H1 (cell line): ENCODE measurements at regions not wholly inside any gene's neighbourhood (a gene's known extent, or its start where the extent isn't known, plus 50 kb on each side); places are given as distances from the start of the nearest gene placed in this dataset.

Experiments
- CTCF ChIA-PET: fragments of 300-600 bp; sonication (Branson Sonifier 250); formaldehyde crosslinking; loops from one replicate; lab custom pipeline; 2021; ENCODE audit not compliant: partially characterized antibody; lab: Charles Lee
- POLR2A ChIA-PET: fragments of 300-600 bp; sonication (Branson Sonifier 250); formaldehyde crosslinking; loops from one replicate; lab custom pipeline; 2021; ENCODE audit warnings: inconsistent platforms; ENCODE audit not compliant: partially characterized antibody; lab: Charles Lee
- DNase-seq, 2 experiments: peaks; one replicate each; pipeline versions ENCODE4 v3.0.0 to v3.0.0-alpha.2; 2010 to 2022; ENCODE audit warnings: low spot score in 2 of 2, low read depth in 1 of 2, mixed read lengths in 1 of 2
- FAIRE-seq: peaks from 2 replicates; lab custom pipeline; 2011; peaks lifted over from hg19 to GRCh38; lab: Jason Lieb, UNC
- H2AFZ ChIP-seq: 2 replicates; pipeline ENCODE4 v1.8.1; 2012; ENCODE audit warnings: low read length, inconsistent platforms
- H2AK5ac ChIP-seq: 2 replicates; pipeline ENCODE4 v1.6.1; 2013; ENCODE audit warnings: low read depth, low read length
- H2BK120ac ChIP-seq: replicated peaks from 2 replicates; pipeline ENCODE3; 2013; ENCODE audit warnings: low read depth, low read length, inconsistent platforms
- H2BK12ac ChIP-seq: 2 replicates; pipeline ENCODE4 v1.6.1; 2013; ENCODE audit warnings: low read depth, low read length
- H2BK15ac ChIP-seq: 2 replicates; pipeline ENCODE4 v1.6.1; 2013; ENCODE audit warnings: low read length
- H2BK20ac ChIP-seq: 2 replicates; pipeline ENCODE4 v1.6.1; 2013; ENCODE audit warnings: low read length
- H2BK5ac ChIP-seq: 2 replicates; pipeline ENCODE4 v1.6.1; 2013; ENCODE audit warnings: low read depth, low read length
- H3K14ac ChIP-seq: 2 replicates; pipeline ENCODE4 v1.6.1; 2013; ENCODE audit warnings: inconsistent platforms; ENCODE audit not compliant: insufficient read length
- H3K18ac ChIP-seq: 2 replicates; pipeline ENCODE4 v1.6.1; 2013; ENCODE audit warnings: low read length; ENCODE audit errors: extremely low read depth
- H3K23ac ChIP-seq: 2 replicates; pipeline ENCODE4 v1.6.1; 2013; ENCODE audit warnings: inconsistent platforms; ENCODE audit not compliant: insufficient read length
- H3K23me2 ChIP-seq: 2 replicates; pipeline ENCODE4 v1.6.1; 2013; ENCODE audit warnings: low read depth, low read length
- H3K27ac ChIP-seq: 2 replicates; pipeline ENCODE4 v1.6.1; 2011; ENCODE audit warnings: low read depth, low read length, inconsistent platforms
- H3K27me3 ChIP-seq, 4 experiments: replicated peaks in 1 of 4; 1 replicate in 1 of 4; 2 replicates in 3 of 4; pipeline versions ENCODE4 v1.6.1 to v1.8.1; 2011 to 2013; ENCODE audit warnings: low read length in 3 of 4, mild to moderate bottlenecking in 3 of 4, inconsistent platforms in 2 of 4, mixed read lengths in 2 of 4, moderate library complexity in 1 of 4; ENCODE audit not compliant: control insufficient read depth in 3 of 4, insufficient read depth in 3 of 4; ENCODE audit errors: extremely low read depth in 1 of 4
- H3K36me3 ChIP-seq, 4 experiments: 2 replicates each; pipeline versions ENCODE4 v1.6.1 to v1.8.1; 2011 to 2013; ENCODE audit warnings: mild to moderate bottlenecking in 4 of 4, low read length in 3 of 4, moderate library complexity in 2 of 4, control low read depth in 1 of 4, inconsistent platforms in 1 of 4; ENCODE audit not compliant: insufficient read depth in 4 of 4, control insufficient read depth in 2 of 4
- H3K4ac ChIP-seq: replicated peaks from 2 replicates; pipeline ENCODE3; 2013; ENCODE audit warnings: low read length, low read depth, mixed read lengths, inconsistent platforms; ENCODE audit not compliant: insufficient read length
- H3K4me1 ChIP-seq, 4 experiments: replicated peaks in 1 of 4; 1 replicate in 1 of 4; 2 replicates in 3 of 4; pipeline versions ENCODE4 v1.6.1 to v1.8.1; 2011 to 2013; ENCODE audit warnings: low read length in 3 of 4, inconsistent platforms in 2 of 4, mixed read lengths in 1 of 4; ENCODE audit not compliant: insufficient read depth in 4 of 4, control insufficient read depth in 3 of 4
- H3K4me2 ChIP-seq, 2 experiments: 2 replicates each; pipeline versions ENCODE4 v1.6.1 to v1.8.1; 2011 to 2013; ENCODE audit warnings: low read depth in 2 of 2, low read length in 2 of 2, control low read depth in 1 of 2, inconsistent platforms in 1 of 2, mild to moderate bottlenecking in 1 of 2; ENCODE audit not compliant: insufficient read depth in 1 of 2
- H3K4me3 ChIP-seq, 4 experiments: fragments of 200-600, 300-600 bp in 1 of 4; sonication (generic), shearing (Covaris generic), sonication (Bioruptor Twin) in 1 of 4; 2 replicates each; pipeline versions ENCODE4 v1.5.1 to v1.8.1; 2011 to 2016; ENCODE audit warnings: low read length in 4 of 4, low read depth in 3 of 4, control low read depth in 2 of 4, inconsistent platforms in 2 of 4, mild to moderate bottlenecking in 2 of 4, mixed read lengths in 1 of 4, moderate library complexity in 1 of 4; ENCODE audit not compliant: insufficient read depth in 2 of 4; ENCODE audit errors: extremely low read depth in 1 of 4
- H3K56ac ChIP-seq: replicated peaks from 2 replicates; pipeline ENCODE3; 2013; ENCODE audit warnings: low read depth, mild to moderate bottlenecking, mixed read lengths, low read length, inconsistent platforms; ENCODE audit not compliant: insufficient read length
- H3K79me1 ChIP-seq: 2 replicates; pipeline ENCODE4 v1.6.1; 2013; ENCODE audit warnings: low read depth, low read length, control low read depth
- H3K79me2 ChIP-seq, 2 experiments: 2 replicates each; pipeline versions ENCODE4 v1.6.1 to v1.8.1; 2012 to 2013; ENCODE audit warnings: low read length in 2 of 2, mild to moderate bottlenecking in 2 of 2, inconsistent platforms in 1 of 2; ENCODE audit not compliant: insufficient read depth in 2 of 2, control insufficient read depth in 1 of 2
- H3K9ac ChIP-seq, 4 experiments: replicated peaks in 1 of 4; 1 replicate in 1 of 4; 2 replicates in 3 of 4; pipeline versions ENCODE4 v1.6.1 to v1.8.1; 2011 to 2013; ENCODE audit warnings: low read depth in 3 of 4, low read length in 3 of 4, control low read depth in 2 of 4, mild to moderate bottlenecking in 2 of 4, moderate library complexity in 2 of 4, inconsistent platforms in 1 of 4; ENCODE audit errors: extremely low read depth in 1 of 4
- H3K9me3 ChIP-seq, 2 experiments: 2 replicates each; pipeline versions ENCODE4 v1.6.1 to v1.8.1; 2012 to 2013; ENCODE audit warnings: mild to moderate bottlenecking in 2 of 2, moderate library complexity in 2 of 2, control low read depth in 1 of 2, inconsistent platforms in 1 of 2, low read depth in 1 of 2, low read length in 1 of 2, mixed read lengths in 1 of 2; ENCODE audit not compliant: insufficient read depth in 2 of 2
- H4K20me1 ChIP-seq, 2 experiments: replicated peaks in 1 of 2; 2 replicates each; pipeline versions ENCODE3 to v1.8.1; 2011 to 2013; ENCODE audit warnings: inconsistent platforms in 2 of 2, low read length in 2 of 2, mild to moderate bottlenecking in 1 of 2; ENCODE audit not compliant: insufficient read depth in 2 of 2, control insufficient read depth in 1 of 2
- H4K5ac ChIP-seq: 2 replicates; pipeline ENCODE4 v1.6.1; 2013; ENCODE audit warnings: low read length, low read depth, mixed read lengths, inconsistent platforms; ENCODE audit not compliant: insufficient read length
- H4K8ac ChIP-seq: 2 replicates; pipeline ENCODE4 v1.8.0; 2013; ENCODE audit warnings: mild to moderate bottlenecking, moderate library complexity, low read length, inconsistent platforms; ENCODE audit not compliant: insufficient read depth; ENCODE audit errors: extremely low read depth
- H4K91ac ChIP-seq: replicated peaks from 2 replicates; pipeline ENCODE3; 2013; ENCODE audit warnings: low read length, mixed read lengths, inconsistent platforms; ENCODE audit not compliant: insufficient read length
- CBX8 ChIP-seq: fragments of 300-800, 300-1000 bp; sonication (generic); IDR thresholded peaks from 2 replicates; pipeline ENCODE4 v1.7.1; 2016; ENCODE audit warnings: low read depth, low read length, borderline replicate concordance
- FOSL1 ChIP-seq: IDR thresholded peaks from 2 replicates; pipeline ENCODE4 v1.6.1; 2011; ENCODE audit warnings: mild to moderate bottlenecking, low read depth, low read length, moderate library complexity; ENCODE audit not compliant: insufficient read depth
- GABPA ChIP-seq: IDR thresholded peaks from 2 replicates; pipeline ENCODE4 v1.6.1; 2011; ENCODE audit warnings: mild to moderate bottlenecking, low read length, moderate library complexity, borderline replicate concordance; ENCODE audit not compliant: insufficient read depth
- GTF2F1 ChIP-seq: IDR thresholded peaks from 2 replicates; pipeline ENCODE4 v1.6.1; 2012; ENCODE audit warnings: low read depth, low read length, improper control_type of control experiment, borderline replicate concordance
- HDAC2 ChIP-seq, 2 experiments: fragments of 300-600 bp in 1 of 2; sonication (generic) in 1 of 2; IDR thresholded peaks; 2 replicates each; pipeline ENCODE4 v1.6.1; 2011 to 2012; ENCODE audit warnings: low read depth in 2 of 2, low read length in 2 of 2, mild to moderate bottlenecking in 2 of 2, moderate library complexity in 2 of 2, borderline replicate concordance in 1 of 2, inconsistent platforms in 1 of 2
- KDM4A ChIP-seq: IDR thresholded peaks from one replicate; pipeline ENCODE4 v1.7.1; 2012; ENCODE audit warnings: low read depth, mild to moderate bottlenecking, moderate library complexity, low read length, inconsistent platforms; ENCODE audit not compliant: severe bottlenecking
- POLR2AphosphoS5 ChIP-seq: IDR thresholded peaks from 2 replicates; pipeline ENCODE4 v1.6.1; 2011; ENCODE audit warnings: low read depth, low read length
- RBBP5 ChIP-seq: IDR thresholded peaks from 2 replicates; pipeline ENCODE4 v1.7.1; 2012; ENCODE audit warnings: low read depth, mild to moderate bottlenecking, inconsistent platforms, low read length, moderate library complexity, borderline replicate concordance
- RFX5 ChIP-seq: IDR thresholded peaks from 2 replicates; pipeline ENCODE4 v1.6.1; 2011; ENCODE audit warnings: low read depth, low read length, improper control_type of control experiment, borderline replicate concordance
- SAP30 ChIP-seq: fragments of 300-600 bp; sonication (generic); IDR thresholded peaks from 2 replicates; pipeline ENCODE4 v1.7.1; 2012; ENCODE audit warnings: low read length, moderate library complexity, mild to moderate bottlenecking, inconsistent platforms; ENCODE audit not compliant: insufficient read depth, insufficient replicate concordance
- SIRT6 ChIP-seq: IDR thresholded peaks from one replicate; pipeline ENCODE4 v1.7.1; 2012; ENCODE audit warnings: low read length, inconsistent platforms
- SP2 ChIP-seq: IDR thresholded peaks from 2 replicates; pipeline ENCODE4 v1.6.1; 2012; ENCODE audit warnings: mild to moderate bottlenecking, low read length, inconsistent platforms
- SP4 ChIP-seq: IDR thresholded peaks from 2 replicates; pipeline ENCODE4 v1.6.1; 2012; ENCODE audit warnings: low read length, inconsistent platforms
- SUZ12 ChIP-seq: fragments of 200-600 bp; sonication (generic); IDR thresholded peaks from 2 replicates; pipeline ENCODE4 v1.6.1; 2012; ENCODE audit warnings: mild to moderate bottlenecking, inconsistent platforms, low read length, moderate library complexity, mixed read lengths
- TAF7 ChIP-seq: optimal IDR thresholded peaks from 2 replicates; pipeline ENCODE3; 2011; ENCODE audit warnings: low read depth, mild to moderate bottlenecking, inconsistent platforms, low read length, moderate library complexity, borderline replicate concordance
- TCF12 ChIP-seq: IDR thresholded peaks from 2 replicates; pipeline ENCODE4 v1.6.1; 2011; ENCODE audit warnings: low read depth, mild to moderate bottlenecking, low read length
- WGBS, 2 experiments: shearing (Covaris generic) in 1 of 2; methylation state at CpG; one replicate each; pipeline versions ENCODE4 v1.1.6 to v1.1.7; 2013 to 2015; ENCODE audit warnings: low lambda C conversion rate in 2 of 2, mixed read lengths in 2 of 2, inconsistent platforms in 1 of 2, low coverage in 1 of 2, missing lambda C conversion rate in 1 of 2; ENCODE audit not compliant: insufficient replicate concordance in 2 of 2, insufficient coverage in 1 of 2, insufficient read length in 1 of 2; ENCODE audit errors: extremely low coverage in 1 of 2, missing lambda C conversion rate in 1 of 2; 5-methylcytosine and 5-hydroxymethylcytosine counted together

- Histone ChIP-seq H3K9ac (no peak overlapping the region), H3K4me2 (no peak overlapping the region), H3K4me3 (no peak overlapping the region), H2AFZ (no peak overlapping the region), H2BK20ac (no peak overlapping the region), H3K27me3 (no peaks in the 10 kb centered on the region), H3K27ac (no peak overlapping the region), H3K18ac (no peak overlapping the region), H4K91ac (no peak overlapping the region), H3K79me2 (no peaks in the 10 kb centered on the region), H2BK5ac (no peak overlapping the region), H3K4ac (no peak overlapping the region), H2BK12ac (no peak overlapping the region), H3K23me2 (no peaks in the 10 kb centered on the region), H3K36me3 (no peaks in the 10 kb centered on the region), H3K23ac (no peak overlapping the region), H3K56ac (no peak overlapping the region), H2BK15ac (no peak overlapping the region), H3K14ac (no peak overlapping the region), H3K79me1 (no peaks in the 10 kb centered on the region), H2AK5ac (no peak overlapping the region), H4K8ac (no peak overlapping the region), H4K20me1 (no peaks in the 10 kb centered on the region)
- ChIA-PET POLR2A (no interaction called here), CTCF (interaction anchor here (1.2 kb wide), 1 partner anchor 15 kb away, joined by 3 read pairs; no protein-coding TSS in a partner anchor)
- no peak for FAIRE-seq
- DNase-seq: no peak
- TF ChIP-seq TAF7: no peak
- no peak for TF ChIP-seq POLR2AphosphoS5
- TF ChIP-seq RBBP5: no peak
- no peak for TF ChIP-seq HDAC2 (IDR thresholded peaks at IDR 0.05; ENCODE audit: borderline replicate concordance in 1 of 2, low read depth in 2 of 2, low read length in 2 of 2)
- no peak for TF ChIP-seq GABPA
- TF ChIP-seq SUZ12: no peak
- no peak for TF ChIP-seq SP4
- TF ChIP-seq RFX5: no peak
- TF ChIP-seq FOSL1: no peak
- no peak for TF ChIP-seq CBX8
- no peak for TF ChIP-seq SIRT6
- no peak for TF ChIP-seq KDM4A
- TF ChIP-seq SP2: no peak
- TF ChIP-seq TCF12: no peak
- no peak for TF ChIP-seq SAP30
- TF ChIP-seq GTF2F1: no peak
- TF ChIP-seq, all 59 proteins: peak for 0
- no peak overlapping the region for H4K5ac ChIP-seq
- WGBS, 2 experiments: 94% methylated on average over 2 of the region's 2 CpGs; no CpG with 5 or more reads in 1 of the 2 experiments
- H3K4me1 ChIP-seq: peaks cover 0 to 3% (median 0%) of the 10 kb centered on the region in 4 experiments; a peak in 1 of 7 replicates
- no peaks in the 10 kb centered on the region for H3K9me3 ChIP-seq
- no peak overlapping the region for H2BK120ac ChIP-seq
Observed at GRCh38 chr4:135277980-135278315, 1076.4 kb upstream of the PABPC4L start.
